GM12874 (cell line): ENCODE measurements at regions not wholly inside any gene's neighbourhood (a gene's known extent, or its start where the extent isn't known, plus 50 kb on each side); places are given as distances from the start of the nearest gene placed in this dataset.

Source experiments
- TF ChIP-seq, protein P1 (sequence below): IDR thresholded peaks from 2 replicates; pipeline ENCODE4 v1.5.1; 2011; ENCODE audit warnings: low read depth, mild to moderate bottlenecking, control low read depth, low read length, moderate library complexity; ENCODE audit not compliant: insufficient read depth

DNA sequence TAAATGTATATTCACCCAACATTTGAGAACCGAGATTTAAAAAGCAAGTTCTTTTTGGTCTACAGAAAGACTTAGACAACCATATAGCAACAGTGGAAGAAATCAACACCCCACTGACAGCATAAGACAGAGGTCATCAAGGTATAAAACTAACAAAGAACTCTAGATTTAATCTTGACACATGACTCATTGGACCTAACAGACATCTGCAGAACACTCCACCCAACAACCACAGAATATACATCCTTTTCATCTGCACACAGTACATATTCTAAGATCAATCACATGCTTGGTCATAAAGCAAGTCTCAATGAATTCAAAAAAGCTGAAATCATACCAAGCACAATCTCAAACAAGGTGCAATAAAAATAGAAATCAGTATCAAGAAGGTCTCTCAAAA is 65.8 kb downstream of the SPIN4 start:
- TF ChIP-seq, protein P1, sequence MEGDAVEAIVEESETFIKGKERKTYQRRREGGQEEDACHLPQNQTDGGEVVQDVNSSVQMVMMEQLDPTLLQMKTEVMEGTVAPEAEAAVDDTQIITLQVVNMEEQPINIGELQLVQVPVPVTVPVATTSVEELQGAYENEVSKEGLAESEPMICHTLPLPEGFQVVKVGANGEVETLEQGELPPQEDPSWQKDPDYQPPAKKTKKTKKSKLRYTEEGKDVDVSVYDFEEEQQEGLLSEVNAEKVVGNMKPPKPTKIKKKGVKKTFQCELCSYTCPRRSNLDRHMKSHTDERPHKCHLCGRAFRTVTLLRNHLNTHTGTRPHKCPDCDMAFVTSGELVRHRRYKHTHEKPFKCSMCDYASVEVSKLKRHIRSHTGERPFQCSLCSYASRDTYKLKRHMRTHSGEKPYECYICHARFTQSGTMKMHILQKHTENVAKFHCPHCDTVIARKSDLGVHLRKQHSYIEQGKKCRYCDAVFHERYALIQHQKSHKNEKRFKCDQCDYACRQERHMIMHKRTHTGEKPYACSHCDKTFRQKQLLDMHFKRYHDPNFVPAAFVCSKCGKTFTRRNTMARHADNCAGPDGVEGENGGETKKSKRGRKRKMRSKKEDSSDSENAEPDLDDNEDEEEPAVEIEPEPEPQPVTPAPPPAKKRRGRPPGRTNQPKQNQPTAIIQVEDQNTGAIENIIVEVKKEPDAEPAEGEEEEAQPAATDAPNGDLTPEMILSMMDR: no peak

DNA sequence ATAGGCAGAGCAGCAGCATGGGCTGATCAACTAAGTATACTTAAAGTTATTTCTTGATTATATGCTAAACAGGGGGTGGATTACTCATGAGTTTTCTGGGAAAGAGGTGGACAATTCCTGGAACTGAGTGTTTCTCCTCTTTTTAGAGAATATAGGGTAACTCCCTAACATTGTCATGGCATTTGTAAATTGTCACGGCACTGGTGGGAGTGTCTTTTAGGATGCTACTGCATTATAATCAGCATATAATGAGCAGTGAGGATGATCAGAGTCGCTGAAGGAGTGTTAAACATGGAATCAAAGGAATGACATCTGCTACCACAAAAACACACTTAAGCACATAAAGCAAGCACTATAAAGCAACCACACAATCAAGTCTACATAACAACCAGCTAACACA is 66.5 kb downstream of the SPIN4 start:
- TF ChIP-seq, protein P1: no peak

DNA sequence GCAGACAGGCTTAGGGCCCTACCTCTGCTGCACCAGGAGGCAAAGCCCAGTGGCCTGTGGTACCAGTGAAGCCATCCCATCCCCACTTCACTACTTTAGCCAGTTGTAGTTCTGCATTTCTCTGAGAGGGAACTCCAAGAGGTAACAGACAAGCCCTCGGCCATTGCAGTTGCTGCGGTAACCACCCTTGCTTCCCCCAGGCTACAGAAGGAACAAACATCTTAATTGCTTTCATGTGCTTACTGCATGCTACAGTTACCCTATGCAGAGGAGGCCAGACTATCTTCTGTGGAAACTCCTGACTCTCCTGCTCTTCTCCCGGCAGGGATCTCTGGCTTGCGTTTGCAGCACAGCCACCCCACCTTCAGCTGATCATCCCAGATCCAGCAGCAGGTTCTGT is 67.8 kb downstream of the SPIN4 start:
- TF ChIP-seq, protein P1: no peak

DNA sequence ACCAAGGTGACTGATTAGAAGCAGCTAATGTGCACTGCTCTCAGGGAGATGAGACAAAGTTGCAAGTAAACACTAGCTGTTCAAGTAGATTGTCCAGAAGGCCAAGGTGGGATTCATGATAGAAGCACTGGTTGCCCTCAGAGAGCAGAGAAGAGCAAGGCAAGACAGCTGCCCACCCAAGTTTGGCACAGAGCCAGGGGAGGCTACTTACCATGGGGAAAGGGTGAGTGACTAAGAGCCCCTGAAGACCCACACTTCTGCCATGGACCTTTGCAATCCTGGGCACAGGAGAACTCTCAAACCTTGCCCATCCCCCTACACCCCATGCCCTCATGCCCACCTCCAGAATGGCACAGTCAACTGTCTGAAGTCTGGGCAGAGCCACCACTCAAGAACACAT is 68.3 kb downstream of the SPIN4 start:
- TF ChIP-seq, protein P1: no peak

DNA sequence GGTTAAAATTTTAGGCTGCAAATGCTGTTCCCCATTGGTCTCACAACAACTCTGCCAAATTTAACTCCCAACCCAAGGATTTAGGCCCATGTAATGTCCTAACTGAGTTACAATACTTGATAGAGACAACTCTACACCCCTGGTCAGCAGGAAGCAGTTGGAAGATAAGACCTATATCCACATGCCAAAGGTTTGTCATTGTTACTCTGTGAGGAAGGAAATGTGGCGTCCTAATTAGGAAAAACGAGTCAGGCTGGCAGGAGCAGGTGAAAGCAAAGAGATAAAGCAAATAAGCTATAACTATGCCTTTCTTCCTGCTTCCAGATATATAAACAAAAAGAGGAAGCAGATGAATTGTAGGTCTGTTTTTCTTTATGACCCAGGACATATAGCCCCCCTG is 69.1 kb downstream of the SPIN4 start:
- TF ChIP-seq, protein P1: no peak

DNA sequence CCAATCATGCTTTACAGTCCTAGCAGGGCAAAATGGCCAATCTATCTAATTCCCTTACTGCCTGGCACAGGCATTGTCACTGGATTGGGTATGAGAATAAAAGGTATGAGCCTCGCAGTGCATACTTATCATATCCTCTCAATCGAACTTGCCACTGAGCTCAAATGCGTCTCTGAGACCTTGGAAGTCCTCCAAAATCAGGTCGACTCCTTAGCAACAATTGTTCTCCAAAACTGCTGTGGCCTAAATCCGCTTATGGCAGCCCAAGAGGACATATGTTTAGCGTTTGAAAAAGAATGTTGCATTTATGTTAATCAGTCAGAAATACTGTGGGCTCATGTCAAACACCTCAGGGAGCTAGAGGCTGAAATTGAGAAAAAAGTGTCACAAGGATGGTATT is 69.7 kb downstream of the SPIN4 start:
- TF ChIP-seq, protein P1: no peak

DNA sequence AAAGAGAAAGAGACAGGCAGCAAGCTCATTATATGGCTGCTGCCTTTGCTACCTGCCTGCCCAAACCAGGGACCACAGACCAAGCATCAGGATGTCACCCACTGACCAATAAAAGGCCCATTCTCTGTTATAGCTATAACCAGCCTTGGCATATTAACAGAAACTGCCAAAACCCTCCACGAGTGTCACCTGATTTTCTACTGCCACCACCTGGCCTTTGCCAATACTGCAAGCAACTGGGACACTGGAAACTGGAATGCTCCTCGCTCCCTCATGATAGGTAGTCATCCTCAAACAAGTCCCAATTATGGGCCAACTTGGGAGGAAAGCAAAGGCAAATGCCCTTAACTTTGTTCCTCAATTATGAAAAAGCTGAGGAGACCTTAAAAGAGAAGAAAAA is 76.0 kb downstream of the SPIN4 start:
- TF ChIP-seq, protein P1: peak; percentile 46; the same call in 1 of the 2 replicates

DNA sequence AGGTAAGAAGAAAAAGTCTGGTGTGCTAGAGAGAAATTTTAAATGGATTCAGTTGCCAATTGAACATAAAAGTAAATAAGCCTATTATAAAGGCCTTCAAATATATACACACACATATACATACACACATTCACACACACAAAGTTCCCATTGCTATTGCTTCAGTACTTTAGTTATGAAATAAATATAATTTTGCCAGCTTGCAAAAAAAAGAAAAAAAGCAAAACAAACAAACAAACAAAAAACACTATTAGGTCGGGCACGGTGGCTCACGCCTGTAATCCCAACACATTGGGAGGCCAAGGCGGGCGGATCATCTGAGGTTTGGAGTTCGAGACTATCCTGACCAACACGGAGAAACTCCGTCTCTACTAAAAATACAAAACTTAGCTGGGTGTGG is 80.3 kb downstream of the SPIN4 start:
- TF ChIP-seq, protein P1: no peak
